Stimulated activated CD4-positive, alpha-beta T cell treated with anti-CD3 and anti-CD28 coated beads, Interleukin-2, amount 100 ng/mL, for 48 hours (primary cell): ENCODE measurements at regions not wholly inside any gene's neighbourhood (a gene's known extent, or its start where the extent isn't known, plus 50 kb on each side); places are given as distances from the start of the nearest gene placed in this dataset.
"Not testable (repeated sequence)": the region's sequence is repeated elsewhere in the genome, so short reads cannot be mapped to it uniquely, and the experiment has no call there.

ENCODE experiments used
- DNase-seq, 2 donors: peaks; one replicate each; pipeline ENCODE4 v3.0.0-alpha.2; 2020

DNA sequence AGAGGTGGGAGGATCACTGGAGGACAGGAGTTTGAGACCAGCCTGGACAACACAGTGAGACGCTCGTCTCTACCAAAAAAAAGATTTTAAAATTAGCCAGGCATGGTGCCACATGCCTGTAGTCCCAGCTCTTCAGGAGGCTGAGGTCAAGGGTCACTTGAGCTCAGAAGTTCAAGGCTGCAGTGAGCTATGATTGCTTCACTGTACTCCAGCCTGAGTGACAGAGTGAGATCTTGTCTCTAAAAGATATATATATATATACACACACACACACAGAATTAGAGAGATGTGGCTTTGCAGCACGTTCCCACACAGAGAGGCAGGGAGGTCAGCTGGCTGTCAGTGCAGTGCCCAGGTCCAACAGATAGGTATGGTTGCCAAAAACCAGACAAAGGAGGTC lies 363.4 kb downstream of the BCL2L11 start:
- not testable (repeated sequence) for DNase-seq

DNA sequence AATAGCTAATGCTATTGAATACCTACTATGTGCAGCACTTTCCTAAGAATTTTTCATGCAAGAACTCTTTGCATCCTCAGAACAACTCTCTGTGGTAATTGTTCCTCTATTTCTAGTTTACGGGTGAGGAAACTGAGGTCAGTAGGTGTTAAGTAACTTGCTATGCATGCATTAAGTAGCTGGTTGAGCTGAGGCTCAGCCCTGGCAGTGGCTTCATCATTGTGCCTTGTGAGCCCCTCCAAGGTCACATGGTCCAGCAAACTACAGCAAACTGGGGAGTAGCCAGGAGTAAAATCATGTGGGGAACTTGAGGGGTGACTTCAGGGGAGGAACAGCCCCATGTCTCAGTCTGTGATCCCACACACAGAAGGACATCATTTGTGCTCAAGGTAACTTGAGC lies 365.2 kb downstream of the BCL2L11 start:
- DNase-seq: not testable (repeated sequence)

GRCh38 chr2:111488451-111488850 lies 367.7 kb downstream of the BCL2L11 start:
- DNase-seq: not testable (repeated sequence)

- not testable (repeated sequence) for DNase-seq
Measured at GRCh38 chr2:111489460-111489859, 368.7 kb downstream of the BCL2L11 start.

GRCh38 chr2:111491181-111491580 lies 370.5 kb downstream of the BCL2L11 start:
- not testable (repeated sequence) for DNase-seq

DNA sequence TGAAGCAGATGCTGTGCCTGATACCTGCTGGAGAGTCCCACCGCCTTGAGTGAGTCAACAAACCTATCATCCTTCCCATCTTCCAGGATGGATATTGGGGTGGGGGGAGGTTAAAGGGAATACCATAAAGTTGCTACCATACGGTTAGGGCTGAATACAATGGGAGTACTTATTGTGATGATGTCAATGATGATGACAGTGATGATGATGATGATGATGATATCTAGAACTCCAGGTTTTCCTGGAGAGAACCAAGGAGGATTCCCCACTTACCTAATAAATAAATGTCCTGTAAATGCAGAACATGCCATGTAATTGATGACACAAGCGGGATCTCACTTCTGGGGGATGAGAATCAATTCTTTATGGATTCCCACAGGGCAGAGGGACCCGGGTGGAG lies 370.9 kb downstream of the BCL2L11 start:
- DNase-seq: not testable (repeated sequence)

DNA sequence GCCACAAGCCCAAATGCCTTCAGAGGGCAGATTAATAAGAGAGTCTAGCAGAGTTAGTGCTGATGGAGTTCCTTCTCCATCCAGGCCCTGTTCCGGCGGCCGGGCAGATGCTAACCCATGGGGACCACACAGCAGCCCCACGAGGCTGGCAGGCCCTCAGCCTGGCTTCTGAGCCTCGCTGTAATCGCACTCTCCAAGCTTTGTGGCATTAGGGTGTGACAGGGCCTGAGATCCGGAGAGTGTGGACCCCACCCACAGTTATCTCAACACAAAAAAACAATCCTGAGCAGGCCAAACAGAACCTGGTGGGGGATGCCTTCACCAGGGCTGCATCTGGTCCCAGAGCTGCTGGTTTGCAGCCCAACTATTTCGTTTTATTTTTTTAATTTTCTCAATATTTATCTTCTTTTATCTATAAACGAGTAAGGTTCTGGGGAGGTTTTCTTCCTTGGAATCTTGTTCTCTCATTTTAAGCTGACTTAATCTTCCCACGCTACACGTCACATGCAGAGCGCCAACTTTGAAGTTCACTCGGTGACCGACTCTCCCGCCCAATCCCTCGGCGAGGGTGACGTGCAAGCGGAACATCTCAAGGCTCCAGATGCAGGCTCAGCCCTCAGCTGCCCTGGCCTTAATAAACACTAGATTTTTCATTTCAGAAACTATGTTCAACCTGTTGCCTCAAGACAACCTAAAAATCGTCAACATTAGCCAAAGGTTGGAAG lies 372.4 kb downstream of the BCL2L11 start:
- not testable (repeated sequence) for DNase-seq

GRCh38 chr2:111493720-111494078 lies 373.0 kb downstream of the BCL2L11 start:
- DNase-seq: not testable (repeated sequence)

DNA sequence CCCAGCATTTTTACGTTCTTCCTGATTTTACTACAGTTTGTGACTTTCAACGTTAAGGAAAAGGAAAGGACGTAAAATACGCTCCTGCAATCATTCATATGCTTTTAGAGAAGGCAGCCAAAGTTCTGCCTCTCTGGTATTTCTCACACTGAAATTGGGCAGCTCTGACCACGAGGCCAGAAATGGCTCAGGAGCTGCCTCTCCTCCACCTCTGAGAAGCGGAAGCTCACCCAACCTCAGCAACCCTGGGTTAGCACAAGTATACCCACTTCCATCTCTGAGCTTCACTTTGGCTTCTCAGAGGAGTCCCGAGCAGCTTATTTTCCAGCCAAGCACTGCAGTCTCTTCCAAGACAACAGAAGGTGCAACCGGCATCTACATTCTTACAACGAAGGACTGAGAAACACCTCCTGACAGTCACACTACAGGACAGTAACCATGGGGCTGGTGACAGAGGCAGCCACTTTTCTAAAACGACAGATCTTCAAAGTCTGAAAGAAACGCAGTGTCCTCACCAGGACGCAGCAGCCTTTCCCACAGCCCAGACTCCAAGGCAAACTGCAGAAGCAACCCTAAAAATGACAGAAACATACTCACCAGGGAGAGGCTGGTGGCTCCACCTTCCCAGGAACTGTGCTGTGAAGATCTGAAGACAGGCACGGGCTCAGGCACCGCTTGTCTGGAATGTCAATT lies 373.7 kb downstream of the BCL2L11 start:
- DNase-seq: not testable (repeated sequence)

- not testable (repeated sequence) for DNase-seq
Measured at GRCh38 chr2:111494981-111495315, 374.2 kb downstream of the BCL2L11 start.

GRCh38 chr2:111495636-111496035 lies 374.9 kb downstream of the BCL2L11 start:
- not testable (repeated sequence) for DNase-seq

- DNase-seq: not testable (repeated sequence)
Measured at GRCh38 chr2:111496176-111496575, 375.5 kb downstream of the BCL2L11 start.

DNA sequence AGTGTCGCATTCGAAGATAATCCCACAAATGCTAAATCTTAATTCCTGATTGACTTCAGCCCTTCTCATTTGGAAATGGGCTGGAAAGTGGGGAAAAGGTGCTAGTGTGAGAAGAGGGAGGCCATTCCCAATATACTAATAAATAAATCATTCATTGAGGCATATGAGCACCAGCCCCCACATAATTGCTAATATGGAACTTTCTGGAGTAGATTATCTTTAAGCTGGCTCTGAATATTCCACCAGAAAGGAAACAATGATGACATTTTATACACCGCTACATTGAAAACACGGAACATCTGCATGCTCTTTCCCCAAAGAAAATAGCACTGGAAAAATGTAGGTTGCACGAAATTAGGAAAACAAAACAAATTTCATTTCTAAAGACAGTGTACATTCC lies 376.1 kb downstream of the BCL2L11 start:
- DNase-seq: not testable (repeated sequence)

- DNase-seq: not testable (repeated sequence)
Measured at GRCh38 chr2:111497270-111497669, 376.6 kb downstream of the BCL2L11 start.

- not testable (repeated sequence) for DNase-seq
Measured at GRCh38 chr2:111500536-111501062, 379.9 kb downstream of the BCL2L11 start.

GRCh38 chr2:111503844-111504570 lies 380.0 kb downstream of the ANAPC1 start:
- DNase-seq: not testable (repeated sequence)

GRCh38 chr2:111504571-111504942 lies 379.4 kb downstream of the ANAPC1 start:
- DNase-seq: not testable (repeated sequence)

- DNase-seq: not testable (repeated sequence)
Measured at GRCh38 chr2:111505267-111505666, 378.7 kb downstream of the ANAPC1 start.

DNA sequence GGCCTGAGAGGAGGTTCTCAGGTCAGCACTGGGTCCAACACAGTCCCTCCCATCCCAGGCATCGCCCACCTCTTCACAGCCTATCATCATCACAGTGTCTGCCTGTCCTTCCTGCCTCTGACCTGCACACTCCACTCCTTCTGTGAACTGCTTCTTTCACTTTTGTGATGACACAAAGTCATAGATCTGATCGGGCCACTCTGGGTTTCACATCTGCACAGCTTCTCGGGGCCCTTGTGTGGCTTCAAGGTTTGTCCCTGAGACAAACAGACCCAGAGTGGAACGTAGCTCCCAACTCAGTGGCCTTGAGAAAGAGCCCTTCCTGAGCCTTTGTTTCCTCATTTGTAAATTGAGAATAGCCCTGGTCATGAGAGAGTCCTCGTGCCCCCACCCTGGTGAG lies 377.1 kb downstream of the ANAPC1 start:
- DNase-seq: peak in 1 of 2 donors; percentile 26

DNA sequence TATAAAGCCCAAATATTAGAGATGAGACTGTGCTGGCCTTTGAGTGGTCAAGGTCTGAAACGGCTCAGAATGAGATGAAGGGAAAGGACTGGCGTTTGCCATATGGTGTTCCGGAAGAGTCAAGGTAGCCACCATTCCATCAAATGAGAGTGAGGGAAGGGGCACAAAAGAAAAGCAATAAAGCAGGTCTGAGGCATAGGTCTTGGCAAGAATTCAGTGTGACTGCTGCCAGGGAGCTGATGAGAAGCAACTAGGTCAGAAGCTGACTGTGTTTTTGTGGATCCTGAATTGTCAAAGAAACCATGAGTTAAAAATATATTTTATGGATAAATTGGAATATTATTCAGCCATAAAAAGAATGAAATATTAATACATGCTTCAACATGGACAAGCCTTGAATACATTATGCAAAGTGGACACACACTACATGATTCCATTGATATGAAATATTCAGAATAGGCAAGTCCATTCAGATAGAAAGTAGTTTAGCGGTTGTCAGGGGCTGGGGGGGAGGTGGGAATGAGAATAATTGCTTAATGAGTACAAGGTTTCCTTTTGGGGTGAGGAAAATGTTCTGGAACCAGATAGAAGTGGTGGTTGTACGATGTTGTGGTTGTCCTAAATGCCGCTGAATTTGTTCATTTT lies 374.6 kb downstream of the ANAPC1 start:
- not testable (repeated sequence) for DNase-seq

DNA sequence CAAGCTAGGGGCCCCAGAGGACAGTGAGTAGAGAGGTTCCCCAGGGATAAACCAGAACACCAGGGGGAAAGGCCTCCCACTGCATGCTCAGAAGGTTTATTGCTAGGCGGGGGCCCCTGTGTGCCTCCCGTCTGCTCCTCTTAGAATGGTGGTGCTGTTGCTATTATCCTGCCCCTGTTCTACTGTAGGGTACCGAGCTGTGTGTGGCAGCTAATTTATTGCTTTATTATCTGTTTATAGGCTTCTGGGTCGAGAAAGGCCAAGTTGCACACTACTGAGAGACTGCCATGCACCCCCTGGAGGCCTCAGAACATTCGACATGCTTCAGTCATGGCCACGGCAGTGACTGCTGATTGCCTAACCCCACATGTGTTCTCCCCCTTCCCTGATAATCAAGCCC lies 373.6 kb downstream of the ANAPC1 start:
- not testable (repeated sequence) for DNase-seq

GRCh38 chr2:111511062-111511461 lies 372.9 kb downstream of the ANAPC1 start:
- DNase-seq: not testable (repeated sequence)

- DNase-seq: not testable (repeated sequence)
Measured at GRCh38 chr2:111512378-111512777, 371.6 kb downstream of the ANAPC1 start.
